HG03103 (cell line): ENCODE measurements at regions not wholly inside any gene's neighbourhood (a gene's known extent, or its start where the extent isn't known, plus 50 kb on each side); places are given as distances from the start of the nearest gene placed in this dataset.

Source experiments
- ATAC-seq: cut with Tn5 transposase; IDR thresholded peaks from one replicate; pipeline ENCODE4 v1.9.1; 2021; ENCODE audit warnings: low read depth; ENCODE audit not compliant: unreplicated experiment

GRCh38 chr22:49554296-49554625 is 273.4 kb downstream of the BRD1 start:
- no peak for ATAC-seq

- no peak for ATAC-seq
Observed at GRCh38 chr22:49553518-49554295, 274.0 kb downstream of the BRD1 start.

- ATAC-seq, result no peak
Observed at GRCh38 chr22:49553076-49553475, 274.6 kb downstream of the BRD1 start.

GRCh38 chr22:49551897-49552614 is 275.6 kb downstream of the BRD1 start:
- ATAC-seq, result no peak

GRCh38 chr22:49551446-49551845 is 276.2 kb downstream of the BRD1 start:
- no peak for ATAC-seq

- no peak for ATAC-seq
Observed at GRCh38 chr22:49550766-49551362, 276.8 kb downstream of the BRD1 start.

- no peak for ATAC-seq
Observed at GRCh38 chr22:49550141-49550430, 277.6 kb downstream of the BRD1 start.

GRCh38 chr22:49549256-49550140 is 278.2 kb downstream of the BRD1 start:
- ATAC-seq, result no peak

- no peak for ATAC-seq
Observed at GRCh38 chr22:49548356-49549202, 279.1 kb downstream of the BRD1 start.

- no peak for ATAC-seq
Observed at GRCh38 chr22:49547751-49548239, 279.9 kb downstream of the BRD1 start.

- no peak for ATAC-seq
Observed at GRCh38 chr22:49546811-49547585, 280.7 kb downstream of the BRD1 start.

- ATAC-seq, result no peak
Observed at GRCh38 chr22:49545606-49546005, 282.1 kb downstream of the BRD1 start.

- no peak for ATAC-seq
Observed at GRCh38 chr22:49544286-49544685, 283.4 kb downstream of the BRD1 start.

GRCh38 chr22:49543876-49544275 is 283.8 kb downstream of the BRD1 start:
- ATAC-seq, result no peak

- no peak for ATAC-seq
Observed at GRCh38 chr22:49541693-49542230, 285.9 kb downstream of the BRD1 start.

GRCh38 chr22:49540913-49541692 is 286.6 kb downstream of the BRD1 start:
- ATAC-seq, result no peak

GRCh38 chr22:49540084-49540912 is 287.4 kb downstream of the BRD1 start:
- ATAC-seq, result no peak
